ENCODE measurements at regions not wholly inside any gene's neighbourhood (a gene's known extent, or its start where the extent isn't known, plus 50 kb on each side); places are given as distances from the start of the nearest gene placed in this dataset.

GRCh38 chr16:65196420-65197075, 74.7 kb upstream of the CDH11 start:
- TF ChIP-seq CTCF (IDR thresholded peaks at IDR 0.05; ENCODE audit: low read depth, low read length, poor library complexity, severe bottlenecking) (no peak), EZH2phosphoT487 (IDR thresholded peaks at IDR 0.05; ENCODE audit: borderline replicate concordance, low read length) (no peak)

Measured in DOHH2 (cell line).